ENCODE measurements at regions not wholly inside any gene's neighbourhood (a gene's known extent, or its start where the extent isn't known, plus 50 kb on each side); places are given as distances from the start of the nearest gene placed in this dataset.
"Not testable (repeated sequence)": the region's sequence is repeated elsewhere in the genome, so short reads cannot be mapped to it uniquely, and the experiment has no call there.

GRCh38 chr16:52657924-52658323 lies 111.0 kb upstream of the TOX3 start:
- no peak for TF ChIP-seq CTCF (IDR thresholded peaks at IDR 0.05; ENCODE audit: low read depth, low read length)
- no peak for DNase-seq (ENCODE audit: extremely low read depth, low read depth)

DNA sequence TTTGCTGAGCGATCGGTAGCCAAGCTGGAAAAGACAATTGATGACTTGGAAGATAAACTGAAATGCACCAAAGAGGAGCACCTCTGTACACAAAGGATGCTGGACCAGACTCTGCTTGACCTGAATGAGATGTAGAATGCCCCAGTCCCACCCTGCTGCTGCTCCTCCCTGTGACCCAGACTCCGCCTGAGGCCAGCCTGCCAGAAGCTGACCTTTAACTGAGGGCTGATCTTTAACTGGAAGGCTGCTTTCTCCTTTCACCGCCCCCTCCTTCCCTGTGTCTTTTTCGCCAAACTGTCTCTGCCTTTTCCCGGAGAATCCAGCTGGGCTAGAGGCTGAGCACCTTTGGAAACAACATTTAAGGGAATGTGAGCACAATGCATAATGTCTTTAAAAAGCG lies 109.0 kb upstream of the TOX3 start:
- DNase-seq (ENCODE audit: extremely low read depth, low read depth): not testable (repeated sequence)

DNA sequence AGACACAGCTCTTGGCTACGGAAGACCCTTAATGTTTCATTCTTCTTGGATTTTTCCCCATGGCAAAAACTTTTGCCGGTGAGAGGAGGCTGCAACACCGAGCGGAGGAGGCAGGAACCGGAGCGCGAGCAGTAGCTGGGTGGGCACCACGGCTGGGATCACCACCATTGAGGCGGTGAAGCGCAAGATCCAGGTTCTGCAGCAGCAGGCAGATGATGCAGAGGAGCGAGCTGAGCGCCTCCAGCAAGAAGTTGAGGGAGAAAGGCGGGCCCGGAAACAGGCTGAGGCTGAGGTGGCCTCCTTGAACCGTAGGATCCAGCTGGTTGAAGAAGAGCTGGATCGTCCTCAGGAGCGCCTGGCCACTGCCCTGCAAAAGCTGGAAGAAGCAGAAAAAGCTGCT lies 108.2 kb upstream of the TOX3 start:
- not testable (repeated sequence) for DNase-seq (ENCODE audit: extremely low read depth, low read depth)

- no peak for DNase-seq (ENCODE audit: extremely low read depth, low read depth)
- TF ChIP-seq CTCF (IDR thresholded peaks at IDR 0.05; ENCODE audit: low read depth, low read length): no peak
These were observed 105.1 kb upstream of the TOX3 start for GRCh38 chr16:52652033-52652432.

- no peak for DNase-seq (ENCODE audit: extremely low read depth, low read depth)
- TF ChIP-seq CTCF (IDR thresholded peaks at IDR 0.05; ENCODE audit: low read depth, low read length): no peak
These were observed 103.8 kb upstream of the TOX3 start for GRCh38 chr16:52650789-52651188.

GRCh38 chr16:52650318-52650717 lies 103.4 kb upstream of the TOX3 start:
- TF ChIP-seq CTCF (IDR thresholded peaks at IDR 0.05; ENCODE audit: low read depth, low read length): no peak
- no peak for DNase-seq (ENCODE audit: extremely low read depth, low read depth)

DNA sequence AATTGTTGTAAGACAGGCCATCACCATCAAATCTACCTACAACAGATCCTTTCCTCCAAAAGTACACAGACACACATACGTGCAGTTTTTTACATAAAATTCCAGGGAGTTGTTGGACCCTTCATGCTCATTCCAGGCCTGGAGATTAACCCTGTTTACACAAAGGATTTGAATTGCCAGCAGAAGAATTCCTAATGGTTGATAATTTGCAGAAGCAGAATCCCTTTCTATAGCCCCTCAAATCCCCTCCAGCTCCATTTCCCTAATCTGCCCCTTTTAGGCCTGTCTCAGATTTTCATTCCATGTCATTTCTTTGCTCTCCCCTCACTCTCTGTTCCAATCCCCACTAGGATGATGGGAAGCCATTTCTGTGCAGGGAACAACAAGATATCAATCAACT lies 102.9 kb upstream of the TOX3 start:
- no peak for TF ChIP-seq CTCF (IDR thresholded peaks at IDR 0.05; ENCODE audit: low read depth, low read length)
- no peak for DNase-seq (ENCODE audit: extremely low read depth, low read depth)

DNA sequence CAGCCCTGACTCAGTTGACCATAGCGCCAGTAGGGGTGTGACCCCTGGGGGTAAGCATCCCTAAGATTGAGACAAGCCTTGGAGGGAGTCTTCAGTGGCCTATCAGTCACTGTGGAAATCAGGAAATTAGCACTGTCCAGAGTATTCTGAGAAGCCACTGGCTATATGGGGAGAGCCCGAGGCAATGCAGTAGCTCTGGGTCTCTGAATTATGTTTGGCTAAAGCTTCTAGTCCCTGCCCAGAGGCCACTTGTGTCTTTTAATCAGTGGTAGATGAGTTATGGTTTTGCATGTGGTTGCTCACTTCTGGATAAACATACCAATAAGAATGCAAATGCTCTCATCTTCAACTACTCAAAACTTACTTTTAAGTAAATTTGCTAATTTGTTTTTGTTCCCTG lies 100.6 kb upstream of the TOX3 start:
- no peak for TF ChIP-seq CTCF (IDR thresholded peaks at IDR 0.05; ENCODE audit: low read depth, low read length)
- no peak for DNase-seq (ENCODE audit: extremely low read depth, low read depth)

GRCh38 chr16:52643006-52643405 lies 96.1 kb upstream of the TOX3 start:
- TF ChIP-seq CTCF (IDR thresholded peaks at IDR 0.05; ENCODE audit: low read depth, low read length): no peak
- no peak for DNase-seq (ENCODE audit: extremely low read depth, low read depth)

Measured in AG09319 (cell line).